H9 (cell line): ENCODE measurements at regions not wholly inside any gene's neighbourhood (a gene's known extent, or its start where the extent isn't known, plus 50 kb on each side); places are given as distances from the start of the nearest gene placed in this dataset.

Experiments
- DNase-seq: peaks from one replicate; pipeline ENCODE4 v3.0.0-alpha.2; 2017
- H2AFZ ChIP-seq: one replicate; pipeline ENCODE4 v1.6.1; 2013; ENCODE audit warnings: mild to moderate bottlenecking, low read length, control low read depth, moderate library complexity
- H2AK5ac ChIP-seq: 2 replicates; pipeline ENCODE4 v1.6.1; 2013; ENCODE audit warnings: low read length, control low read depth, mixed read lengths; ENCODE audit not compliant: insufficient read length
- H2BK120ac ChIP-seq: one replicate; pipeline ENCODE4 v1.6.1; 2013; ENCODE audit warnings: low read depth, mild to moderate bottlenecking, low read length, control low read depth, inconsistent platforms; ENCODE audit not compliant: poor library complexity, severe bottlenecking
- H2BK12ac ChIP-seq: 2 replicates; pipeline ENCODE4 v1.6.1; 2013; ENCODE audit warnings: low read length, control low read depth, mixed read lengths, low read depth; ENCODE audit not compliant: insufficient read length
- H2BK15ac ChIP-seq: 2 replicates; pipeline ENCODE4 v1.6.1; 2013; ENCODE audit warnings: low read depth, low read length, control low read depth
- H2BK20ac ChIP-seq: one replicate; pipeline ENCODE4 v1.6.1; 2013; ENCODE audit warnings: low read depth, mild to moderate bottlenecking, low read length, control low read depth, inconsistent platforms; ENCODE audit not compliant: poor library complexity, severe bottlenecking
- H2BK5ac ChIP-seq: 2 replicates; pipeline ENCODE4 v1.6.1; 2013; ENCODE audit warnings: low read length, control low read depth, mixed read lengths; ENCODE audit not compliant: insufficient read length
- H3K14ac ChIP-seq: 2 replicates; pipeline ENCODE4 v1.6.1; 2013; ENCODE audit warnings: low read length, control low read depth; ENCODE audit not compliant: insufficient read depth
- H3K18ac ChIP-seq: 2 replicates; pipeline ENCODE4 v1.6.1; 2013; ENCODE audit warnings: low read depth, mild to moderate bottlenecking, mixed read lengths, low read length, control low read depth; ENCODE audit not compliant: insufficient read length
- H3K23ac ChIP-seq: 2 replicates; pipeline ENCODE4 v1.6.1; 2013; ENCODE audit warnings: low read length, control low read depth, mixed read lengths, low read depth; ENCODE audit not compliant: insufficient read length
- H3K23me2 ChIP-seq: 2 replicates; pipeline ENCODE4 v1.6.1; 2013; ENCODE audit warnings: low read depth, mild to moderate bottlenecking, mixed read lengths, low read length, control low read depth; ENCODE audit not compliant: insufficient read length, poor library complexity, severe bottlenecking
- H3K27ac ChIP-seq: 2 replicates; pipeline ENCODE4 v1.5.1; 2013; ENCODE audit warnings: low read length, control low read depth, mixed read lengths, low read depth; ENCODE audit not compliant: insufficient read length
- H3K27me3 ChIP-seq: 2 replicates; pipeline ENCODE4 v1.6.1; 2013; ENCODE audit warnings: low read length, control low read depth, inconsistent platforms; ENCODE audit not compliant: insufficient read depth
- H3K4ac ChIP-seq: 2 replicates; pipeline ENCODE4 v1.6.1; 2013; ENCODE audit warnings: low read depth, mild to moderate bottlenecking, control low read depth, inconsistent platforms, low read length, moderate library complexity
- H3K4me1 ChIP-seq: 2 replicates; pipeline ENCODE4 v1.6.1; 2013; ENCODE audit warnings: low read length, control low read depth, inconsistent platforms; ENCODE audit not compliant: insufficient read depth
- H3K4me2 ChIP-seq: 2 replicates; pipeline ENCODE4 v1.6.1; 2013; ENCODE audit warnings: low read length, control low read depth, mixed read lengths; ENCODE audit not compliant: insufficient read length, insufficient read depth
- H3K56ac ChIP-seq: 2 replicates; pipeline ENCODE4 v1.6.1; 2013; ENCODE audit warnings: low read depth, mild to moderate bottlenecking, mixed read lengths, low read length, control low read depth; ENCODE audit not compliant: insufficient read length
- H3K79me1 ChIP-seq: 2 replicates; pipeline ENCODE4 v1.6.1; 2013; ENCODE audit warnings: low read depth, mild to moderate bottlenecking, moderate library complexity, low read length, control low read depth, inconsistent platforms; ENCODE audit not compliant: insufficient read depth, poor library complexity, severe bottlenecking
- H3K79me2 ChIP-seq: 2 replicates; pipeline ENCODE4 v1.6.1; 2013; ENCODE audit warnings: low read length, control low read depth, inconsistent platforms; ENCODE audit not compliant: insufficient read depth
- H3K9ac ChIP-seq: 2 replicates; pipeline ENCODE4 v1.6.1; 2013; ENCODE audit warnings: low read length, control low read depth, mixed read lengths; ENCODE audit not compliant: insufficient read length; ENCODE audit errors: extremely low read depth
- H3K9me3 ChIP-seq: one replicate; pipeline ENCODE4 v1.6.1; 2013; ENCODE audit warnings: low read depth, low read length, inconsistent platforms; ENCODE audit not compliant: control insufficient read depth
- H3T11ph ChIP-seq: one replicate; pipeline ENCODE4 v1.6.1; 2013; ENCODE audit warnings: mild to moderate bottlenecking, low read length, control low read depth, inconsistent platforms
- H4K20me1 ChIP-seq: one replicate; pipeline ENCODE4 v1.6.1; 2013; ENCODE audit not compliant: control insufficient read depth, insufficient read length, insufficient read depth
- H4K5ac ChIP-seq: 2 replicates; pipeline ENCODE4 v1.6.1; 2013; ENCODE audit warnings: low read depth, mild to moderate bottlenecking, mixed read lengths, low read length, control low read depth; ENCODE audit not compliant: insufficient read length
- H4K8ac ChIP-seq: replicated peaks from 2 replicates; pipeline ENCODE4 v1.6.1; 2013; ENCODE audit warnings: low read length, control low read depth, mixed read lengths, low read depth; ENCODE audit not compliant: insufficient read length
- H4K91ac ChIP-seq: 2 replicates; pipeline ENCODE4 v1.6.1; 2013; ENCODE audit warnings: low read depth, mild to moderate bottlenecking, moderate library complexity, mixed read lengths, low read length, control low read depth; ENCODE audit not compliant: insufficient read length
- H3K27ac Mint-ChIP-seq, 3 experiments: 2 replicates in 2 of 3; 3 replicates in 1 of 3; pipeline ENCODE4 v1.8.0; 2020 to 2021; ENCODE audit warnings: mixed read lengths in 3 of 3, mild to moderate bottlenecking in 1 of 3, moderate library complexity in 1 of 3
- H3K27me3 Mint-ChIP-seq: 2 replicates; pipeline ENCODE4 v1.8.0; 2021; ENCODE audit warnings: low read depth, mild to moderate bottlenecking, moderate library complexity, mixed read lengths
- H3K36me3 Mint-ChIP-seq, 3 experiments: 2 replicates in 2 of 3; 3 replicates in 1 of 3; pipeline ENCODE4 v1.8.0; 2020 to 2021; ENCODE audit warnings: low read depth in 3 of 3, mixed read lengths in 3 of 3; ENCODE audit not compliant: insufficient read depth in 1 of 3
- H3K4me1 Mint-ChIP-seq, 2 experiments: 2 replicates each; pipeline ENCODE4 v1.8.0; 2020; ENCODE audit warnings: mixed read lengths in 2 of 2
- H3K4me3 Mint-ChIP-seq, 2 experiments: 2 replicates in 1 of 2; 3 replicates in 1 of 2; pipeline ENCODE4 v1.8.0; 2020 to 2021; ENCODE audit warnings: mild to moderate bottlenecking in 2 of 2, mixed read lengths in 2 of 2, moderate library complexity in 1 of 2
- H3K9me3 Mint-ChIP-seq, 2 experiments: 2 replicates in 1 of 2; 3 replicates in 1 of 2; pipeline ENCODE4 v1.8.0; 2020; ENCODE audit warnings: mild to moderate bottlenecking in 2 of 2, mixed read lengths in 2 of 2, moderate library complexity in 1 of 2
- CTCF ChIP-seq: fragments of 200-600 bp; sonication (generic); conservative IDR thresholded peaks from 3 replicates; pipeline ENCODE4 v1.8.0; 2021; ENCODE audit warnings: antibody characterized with exemption, mild to moderate bottlenecking

- no peak overlapping the region for H2BK20ac ChIP-seq
- H3K4me1 Mint-ChIP-seq: no peaks in the 10 kb centered on the region; a peak in 1 of 4 replicates
- H3K18ac ChIP-seq: no peak overlapping the region
- no peak overlapping the region for H3K14ac ChIP-seq
- no peaks in the 10 kb centered on the region for H3K27me3 Mint-ChIP-seq
- no peak overlapping the region for H2BK5ac ChIP-seq
- no peak overlapping the region for H2BK15ac ChIP-seq
- H3K27ac ChIP-seq: no peak overlapping the region
- no peak for TF ChIP-seq CTCF
- no peak overlapping the region for H3K4me3 Mint-ChIP-seq
- H3K56ac ChIP-seq: no peak overlapping the region
- H2BK120ac ChIP-seq: no peak overlapping the region
- no peak for DNase-seq
- no peaks in the 10 kb centered on the region for H3K27me3 ChIP-seq
- no peak overlapping the region for H4K91ac ChIP-seq
- H3K9me3 Mint-ChIP-seq: peaks cover 5 to 8% of the 10 kb centered on the region in 2 experiments; a peak in 2 of 5 replicates
- no peak overlapping the region for H3K4ac ChIP-seq
- H3K4me2 ChIP-seq: no peak overlapping the region
- no peak overlapping the region for H3K23ac ChIP-seq
- H3K79me1 ChIP-seq: no peaks in the 10 kb centered on the region
- H3K4me1 ChIP-seq: no peaks in the 10 kb centered on the region
- no peak overlapping the region for H3T11ph ChIP-seq
- H2AK5ac ChIP-seq: no peak overlapping the region
- H2AFZ ChIP-seq: no peak overlapping the region
- no peak overlapping the region for H3K9ac ChIP-seq
- no peaks in the 10 kb centered on the region for H4K20me1 ChIP-seq
- H2BK12ac ChIP-seq: no peak overlapping the region
- no peaks in the 10 kb centered on the region for H3K9me3 ChIP-seq
- no peak overlapping the region for H4K5ac ChIP-seq
- H3K27ac Mint-ChIP-seq: peak overlapping the region in 1 of 3 experiments; percentile 29; a peak in 1 of 7 replicates
- H3K79me2 ChIP-seq: no peaks in the 10 kb centered on the region
- no peak overlapping the region for H4K8ac ChIP-seq
- H3K23me2 ChIP-seq: no peaks in the 10 kb centered on the region
- peaks cover 0 to 6% (median 0%) of the 10 kb centered on the region in 3 experiments; a peak in 3 of 7 replicates for H3K36me3 Mint-ChIP-seq
Measured at GRCh38 chr20:16203096-16203495, 370.2 kb downstream of the KIF16B start.
